Renal pelvis (tissue), 1 donor: ENCODE measurements at regions not wholly inside any gene's neighbourhood (a gene's known extent, or its start where the extent isn't known, plus 50 kb on each side); places are given as distances from the start of the nearest gene placed in this dataset.
A peak's percentile ranks its signal among the peaks of the same experiment; 100 is the strongest.
"Not testable (repeated sequence)": the region's sequence is repeated elsewhere in the genome, so short reads cannot be mapped to it uniquely, and the experiment has no call there.

Experiments used
- DNase-seq: peaks from one replicate; pipeline ENCODE4 v3.0.0-alpha.2; 2013

DNA sequence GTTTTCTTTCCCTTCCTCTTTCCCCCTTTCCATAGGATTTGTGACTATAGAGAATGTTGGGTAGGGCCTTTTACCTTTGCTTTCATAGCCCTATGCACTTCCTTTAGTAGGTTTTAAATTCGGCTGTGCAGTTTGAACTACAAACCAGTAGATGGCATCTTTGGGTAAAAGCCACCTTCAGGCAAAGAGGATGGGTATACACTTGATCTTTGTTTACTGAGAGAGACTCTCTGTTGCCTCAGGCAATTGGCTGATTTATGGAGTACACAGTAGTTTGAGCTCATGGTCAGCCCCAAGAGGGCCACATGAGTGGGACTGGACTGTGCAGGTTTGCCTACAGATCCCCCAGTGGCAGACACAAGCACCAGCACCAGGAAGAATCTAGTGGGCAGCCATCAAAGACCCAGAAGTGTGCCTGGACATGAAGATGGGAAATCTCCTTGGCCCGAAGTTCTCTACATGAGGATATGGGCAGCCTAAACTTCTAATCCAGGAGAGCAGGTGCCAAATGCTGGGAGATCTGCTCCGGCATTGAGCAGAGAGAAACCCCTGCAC lies 1304.3 kb upstream of the DDX18 start:
- peak; percentile 2 for DNase-seq

DNA sequence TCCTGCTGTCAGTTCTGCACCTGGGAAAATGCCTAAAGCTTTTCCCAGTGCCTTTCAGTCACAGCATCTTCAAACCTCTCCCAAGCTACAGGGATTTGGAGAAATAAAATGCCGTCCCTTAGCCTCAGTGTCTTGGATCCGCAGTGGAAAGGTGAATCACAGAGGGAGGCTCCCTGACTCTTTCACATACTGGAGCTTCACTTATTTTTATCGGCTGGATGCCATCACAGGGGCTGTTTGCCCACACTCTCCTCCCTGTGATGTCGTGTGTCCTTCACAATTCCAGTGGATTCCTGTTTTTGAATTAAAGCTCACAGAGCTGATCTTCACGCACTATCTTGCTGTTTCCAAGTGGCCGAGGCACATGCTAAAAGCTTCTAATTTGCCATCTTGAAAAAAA lies 1303.1 kb upstream of the DDX18 start:
- no peak for DNase-seq

GRCh38 chr2:116513991-116514390 lies 1300.5 kb upstream of the DDX18 start:
- DNase-seq = no peak

DNA sequence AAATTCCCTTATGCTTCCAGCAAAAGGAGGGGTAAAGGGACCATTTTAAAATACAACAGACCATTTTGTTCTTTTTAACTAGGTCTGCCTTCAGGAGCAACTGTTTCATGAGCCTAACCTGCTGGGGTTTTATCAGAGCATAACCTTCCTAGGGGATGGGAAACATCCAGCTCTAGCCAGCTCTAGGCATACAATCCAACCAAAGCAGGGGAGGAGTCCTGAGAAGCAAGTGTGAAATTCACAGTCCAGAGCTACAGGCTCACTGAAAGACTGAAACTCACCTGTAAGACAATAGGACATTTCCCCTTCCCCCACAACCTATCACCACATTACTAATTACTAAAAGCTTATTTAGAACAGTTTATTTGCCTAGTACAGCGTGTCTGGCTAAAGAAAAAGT lies 1296.6 kb upstream of the DDX18 start:
- DNase-seq = no peak

GRCh38 chr2:116537811-116538210 lies 1276.7 kb upstream of the DDX18 start:
- no peak for DNase-seq

DNA sequence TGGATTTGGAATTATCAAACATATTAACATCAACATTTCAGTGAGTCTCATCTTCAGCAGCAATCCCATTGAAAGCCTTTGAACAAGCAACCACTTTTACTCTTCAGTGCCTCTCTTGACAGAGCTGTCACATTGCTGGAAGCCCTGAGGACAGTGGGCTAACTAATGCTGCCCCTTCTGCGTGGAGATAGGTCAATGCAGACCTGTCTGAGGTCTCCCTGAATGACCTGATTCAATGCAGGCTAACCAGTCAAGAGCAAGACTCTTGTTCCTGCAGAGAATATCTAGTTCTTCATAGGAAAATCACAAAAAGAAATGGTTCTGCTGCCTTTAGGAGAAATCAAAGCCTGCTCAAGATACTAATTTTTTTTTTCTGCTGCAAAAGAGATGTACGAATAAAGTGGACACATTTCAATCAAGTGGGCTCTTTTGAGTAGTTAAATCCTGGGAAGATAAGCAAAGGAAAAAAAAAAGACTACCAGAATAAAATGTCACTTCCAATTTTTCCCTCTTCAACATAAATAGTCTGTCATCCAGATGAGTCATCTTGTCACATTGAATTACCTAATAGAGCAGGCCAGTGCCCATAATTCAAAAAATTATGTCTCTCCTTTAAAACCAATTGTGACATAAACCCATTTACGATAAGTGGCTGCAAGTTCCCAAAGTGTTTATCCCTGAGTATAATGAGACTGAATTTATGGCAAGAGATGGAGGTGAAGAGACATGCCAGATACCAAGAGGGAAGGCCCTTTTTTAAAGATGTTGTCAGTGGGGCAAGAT lies 1269.0 kb upstream of the DDX18 start:
- DNase-seq = peak; percentile 0

GRCh38 chr2:116552738-116553419 lies 1261.6 kb upstream of the DDX18 start:
- not testable (repeated sequence) for DNase-seq

DNA sequence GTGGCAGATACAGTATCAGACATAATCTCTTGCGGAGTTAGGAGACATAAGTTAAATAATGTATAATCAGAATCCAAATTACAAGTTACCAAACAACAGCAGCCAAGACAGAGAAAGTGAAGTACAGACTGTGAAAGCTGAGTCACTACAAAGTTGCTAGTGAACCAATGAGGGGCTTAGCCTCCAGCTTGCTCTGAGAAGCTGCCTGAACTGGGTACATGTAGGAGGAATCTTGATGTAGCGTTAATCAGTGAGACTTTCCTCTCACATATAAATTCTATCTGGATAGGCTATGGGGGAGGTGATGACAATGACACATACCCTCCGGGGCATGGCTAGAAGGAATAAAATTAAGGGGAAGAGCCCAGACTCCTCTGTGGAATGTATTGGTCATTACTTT lies 1234.3 kb upstream of the DDX18 start:
- DNase-seq = no peak

DNA sequence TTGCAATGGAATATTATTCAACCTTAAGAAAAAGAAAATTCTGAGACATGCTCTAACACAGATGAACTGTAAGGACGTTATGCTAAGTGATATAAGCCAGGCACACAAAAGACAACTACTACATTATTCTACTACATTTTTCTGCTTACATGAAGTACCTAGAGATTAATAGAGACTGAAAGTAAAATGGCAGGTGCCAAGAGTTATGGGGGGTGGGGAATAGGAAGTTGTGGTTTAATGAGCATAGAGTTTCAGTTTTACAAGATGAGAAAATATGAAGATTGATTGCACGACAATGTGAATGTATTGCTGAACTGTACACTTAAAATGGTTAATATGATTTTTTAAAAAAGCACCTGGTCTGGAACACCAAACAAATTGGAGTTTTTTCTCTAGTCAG lies 1231.6 kb upstream of the DDX18 start:
- no peak for DNase-seq

DNA sequence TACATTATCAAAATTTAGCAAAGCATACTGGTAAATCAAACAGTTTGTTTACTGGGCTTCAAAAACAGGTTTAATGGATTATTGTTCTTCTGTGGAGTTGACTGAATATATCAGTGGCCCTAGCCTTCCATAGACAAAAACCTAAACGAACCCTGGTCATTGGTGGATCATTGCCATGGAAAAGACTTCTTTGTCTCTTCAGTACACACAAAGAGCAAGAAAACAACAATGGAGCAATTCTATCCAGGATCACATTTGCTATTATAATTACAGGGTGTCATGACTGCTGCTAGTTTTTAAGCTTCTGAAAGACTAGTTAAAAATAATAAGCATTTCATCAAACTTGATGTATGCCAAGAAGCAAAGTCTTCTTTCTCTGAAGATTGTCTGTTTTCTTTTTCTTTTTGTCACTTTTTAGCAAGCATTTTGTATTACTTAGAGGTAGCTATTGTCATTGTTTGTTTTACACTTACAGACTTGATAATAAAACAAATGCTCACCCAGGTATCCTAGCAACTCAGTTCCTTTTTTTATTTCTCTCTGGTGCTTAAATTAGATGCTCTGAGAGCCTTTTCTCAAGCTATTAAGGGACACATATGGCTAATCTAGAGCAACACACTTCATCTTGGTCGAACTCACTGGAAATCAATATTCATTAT lies 1228.7 kb upstream of the DDX18 start:
- DNase-seq = no peak

DNA sequence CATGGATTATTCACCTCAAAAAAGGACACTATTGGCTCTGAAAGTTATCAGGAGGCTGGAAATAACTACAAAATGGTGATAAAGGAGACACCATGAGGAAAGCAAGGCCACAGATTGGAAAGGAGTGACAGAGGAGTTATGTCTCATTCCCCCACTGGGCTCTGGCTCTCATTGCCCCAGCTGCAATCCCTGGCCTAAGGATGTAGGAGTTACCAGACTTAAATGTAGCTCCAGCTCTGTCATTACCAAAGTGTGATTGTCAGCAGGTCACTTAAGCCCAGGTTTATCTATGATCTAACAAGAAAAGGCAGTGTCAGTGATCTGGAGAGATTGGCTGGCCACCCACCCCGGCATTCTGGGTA lies 1228.2 kb upstream of the DDX18 start:
- no peak for DNase-seq
